Panc1 (cell line): ENCODE measurements at regions not wholly inside any gene's neighbourhood (a gene's known extent, or its start where the extent isn't known, plus 50 kb on each side); places are given as distances from the start of the nearest gene placed in this dataset.

ENCODE experiments used
- ATAC-seq: fragments of 200-7000 bp; cut with Tn5 transposase; 2 replicates; pipeline ENCODE4 v1.9.1; 2020; ENCODE audit warnings: mild to moderate bottlenecking, moderate library complexity
- BruUV-seq: library from RNA; stranded (reverse); fragments of 400-500 nt; replicated peaks from 2 replicates; lab custom pipeline; 2021; lab: Mats Ljungman, UMichigan
- CTCF ChIA-PET: fragments of 300-600 bp; sonication (Branson Sonifier 250); formaldehyde crosslinking; loops from one replicate; lab custom pipeline; 2022; ENCODE audit warnings: antibody characterized with exemption; lab: Charles Lee
- POLR2A ChIA-PET: fragments of 300-600 bp; sonication (Branson Sonifier 250); formaldehyde crosslinking; loops from one replicate; lab custom pipeline; 2022; ENCODE audit warnings: antibody characterized with exemption; lab: Charles Lee
- DNase-seq: peaks from one replicate; pipeline ENCODE4 v3.0.0-alpha.2; 2010; ENCODE audit warnings: low read depth, low spot score
- H3K27ac ChIP-seq: 2 replicates; pipeline ENCODE4 v1.5.1; 2011; ENCODE audit warnings: mild to moderate bottlenecking, low read length, inconsistent platforms
- H3K27me3 ChIP-seq: fragments of 200-500 bp; sonication (Bioruptor generic); 2 replicates; pipeline ENCODE4 v1.6.0; 2014; ENCODE audit warnings: low read length, inconsistent platforms; ENCODE audit not compliant: control insufficient read depth, insufficient read depth
- H3K36me3 ChIP-seq: fragments of 200-500 bp; sonication (Bioruptor generic); 2 replicates; pipeline ENCODE4 v1.5.1; 2014; ENCODE audit warnings: inconsistent platforms, mild to moderate bottlenecking, low read length, moderate library complexity; ENCODE audit not compliant: control insufficient read depth, insufficient read depth
- H3K4me1 ChIP-seq: 2 replicates; pipeline ENCODE4 v1.5.1; 2011; ENCODE audit warnings: inconsistent platforms, mild to moderate bottlenecking, low read length, moderate library complexity; ENCODE audit not compliant: control insufficient read depth, insufficient read depth
- H3K4me3 ChIP-seq, 2 experiments: 2 replicates each; pipeline ENCODE4 v1.5.1; 2011 to 2012; ENCODE audit warnings: low read depth in 2 of 2, low read length in 2 of 2, mild to moderate bottlenecking in 2 of 2, inconsistent platforms in 1 of 2, moderate library complexity in 1 of 2
- H3K9me3 ChIP-seq: fragments of 200-500 bp; sonication (Bioruptor generic); 2 replicates; pipeline ENCODE4 v1.5.1; 2014; ENCODE audit warnings: low read depth, mild to moderate bottlenecking, inconsistent platforms, low read length, moderate library complexity; ENCODE audit not compliant: control insufficient read depth, insufficient read depth
- POLR2AphosphoS5 ChIP-seq: IDR thresholded peaks from 2 replicates; pipeline ENCODE4 v1.6.1; 2012; ENCODE audit warnings: mild to moderate bottlenecking, low read depth, low read length, moderate library complexity
- SIN3A ChIP-seq: IDR thresholded peaks from 2 replicates; pipeline ENCODE4 v1.6.1; 2012; ENCODE audit warnings: low read depth, mild to moderate bottlenecking, low read length, moderate library complexity, borderline replicate concordance; ENCODE audit not compliant: insufficient read depth
- TCF7L2 ChIP-seq: IDR thresholded peaks from 2 replicates; pipeline ENCODE4 v1.6.1; 2011; ENCODE audit warnings: mild to moderate bottlenecking, low read depth, low read length, inconsistent platforms
- in situ Hi-C: cut with HindIII; loops from 2 replicates; pipeline ENCODE4 v1.10.0; 2016; ENCODE audit warnings: low sequenced_read_pairs, low pct_unique_long_range_greater_than_20kb
- intact Hi-C: fragments of 100-400 bp; cut with micrococcal nuclease; formaldehyde crosslinking; loops from one replicate; pipeline ENCODE4 v1.10.0; 2022; ENCODE audit not compliant: unreplicated experiment
- TF ChIP-seq, protein P1 (sequence below), 2 experiments: IDR thresholded peaks; 2 replicates each; pipeline ENCODE4 v1.6.1; 2011 to 2012; ENCODE audit warnings: low read depth in 2 of 2, control low read depth in 1 of 2, low read length in 1 of 2, mild to moderate bottlenecking in 1 of 2, moderate library complexity in 1 of 2; ENCODE audit not compliant: insufficient read depth in 1 of 2
- TF ChIP-seq, protein P2 (sequence below): fragments of 450-650 bp; IDR thresholded peaks from 2 replicates; pipeline ENCODE4 v1.5.1; 2017; ENCODE audit warnings: mild to moderate bottlenecking

GRCh38 chrX:27039332-27039731 lies 423.8 kb downstream of the PPP4R3C start:
- POLR2A ChIA-PET, result no interaction called here

GRCh38 chrX:27008486-27008885 lies 454.7 kb downstream of the PPP4R3C start:
- in situ Hi-C loops, result no loop called here
- Histone ChIP-seq H3K27me3 (no peaks in the 10 kb centered on the region), H3K4me1 (no peaks in the 10 kb centered on the region), H3K4me3 (no peak overlapping the region), H3K9me3 (no peaks in the 10 kb centered on the region), H3K36me3 (no peaks in the 10 kb centered on the region), H3K27ac (no peak overlapping the region)
- ChIA-PET CTCF (no interaction called here), POLR2A (no interaction called here)
- DNase-seq (no peak), ATAC-seq (no peak)
- intact Hi-C loops, result no loop called here
- no TSS peak for BruUV-seq
- TF ChIP-seq, protein P1, sequence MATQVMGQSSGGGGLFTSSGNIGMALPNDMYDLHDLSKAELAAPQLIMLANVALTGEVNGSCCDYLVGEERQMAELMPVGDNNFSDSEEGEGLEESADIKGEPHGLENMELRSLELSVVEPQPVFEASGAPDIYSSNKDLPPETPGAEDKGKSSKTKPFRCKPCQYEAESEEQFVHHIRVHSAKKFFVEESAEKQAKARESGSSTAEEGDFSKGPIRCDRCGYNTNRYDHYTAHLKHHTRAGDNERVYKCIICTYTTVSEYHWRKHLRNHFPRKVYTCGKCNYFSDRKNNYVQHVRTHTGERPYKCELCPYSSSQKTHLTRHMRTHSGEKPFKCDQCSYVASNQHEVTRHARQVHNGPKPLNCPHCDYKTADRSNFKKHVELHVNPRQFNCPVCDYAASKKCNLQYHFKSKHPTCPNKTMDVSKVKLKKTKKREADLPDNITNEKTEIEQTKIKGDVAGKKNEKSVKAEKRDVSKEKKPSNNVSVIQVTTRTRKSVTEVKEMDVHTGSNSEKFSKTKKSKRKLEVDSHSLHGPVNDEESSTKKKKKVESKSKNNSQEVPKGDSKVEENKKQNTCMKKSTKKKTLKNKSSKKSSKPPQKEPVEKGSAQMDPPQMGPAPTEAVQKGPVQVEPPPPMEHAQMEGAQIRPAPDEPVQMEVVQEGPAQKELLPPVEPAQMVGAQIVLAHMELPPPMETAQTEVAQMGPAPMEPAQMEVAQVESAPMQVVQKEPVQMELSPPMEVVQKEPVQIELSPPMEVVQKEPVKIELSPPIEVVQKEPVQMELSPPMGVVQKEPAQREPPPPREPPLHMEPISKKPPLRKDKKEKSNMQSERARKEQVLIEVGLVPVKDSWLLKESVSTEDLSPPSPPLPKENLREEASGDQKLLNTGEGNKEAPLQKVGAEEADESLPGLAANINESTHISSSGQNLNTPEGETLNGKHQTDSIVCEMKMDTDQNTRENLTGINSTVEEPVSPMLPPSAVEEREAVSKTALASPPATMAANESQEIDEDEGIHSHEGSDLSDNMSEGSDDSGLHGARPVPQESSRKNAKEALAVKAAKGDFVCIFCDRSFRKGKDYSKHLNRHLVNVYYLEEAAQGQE (IDR thresholded peaks at IDR 0.05; ENCODE audit: insufficient read depth in 1 of 2, low read depth in 2 of 2, low read length in 1 of 2), result no peak
- TF ChIP-seq, protein P2, sequence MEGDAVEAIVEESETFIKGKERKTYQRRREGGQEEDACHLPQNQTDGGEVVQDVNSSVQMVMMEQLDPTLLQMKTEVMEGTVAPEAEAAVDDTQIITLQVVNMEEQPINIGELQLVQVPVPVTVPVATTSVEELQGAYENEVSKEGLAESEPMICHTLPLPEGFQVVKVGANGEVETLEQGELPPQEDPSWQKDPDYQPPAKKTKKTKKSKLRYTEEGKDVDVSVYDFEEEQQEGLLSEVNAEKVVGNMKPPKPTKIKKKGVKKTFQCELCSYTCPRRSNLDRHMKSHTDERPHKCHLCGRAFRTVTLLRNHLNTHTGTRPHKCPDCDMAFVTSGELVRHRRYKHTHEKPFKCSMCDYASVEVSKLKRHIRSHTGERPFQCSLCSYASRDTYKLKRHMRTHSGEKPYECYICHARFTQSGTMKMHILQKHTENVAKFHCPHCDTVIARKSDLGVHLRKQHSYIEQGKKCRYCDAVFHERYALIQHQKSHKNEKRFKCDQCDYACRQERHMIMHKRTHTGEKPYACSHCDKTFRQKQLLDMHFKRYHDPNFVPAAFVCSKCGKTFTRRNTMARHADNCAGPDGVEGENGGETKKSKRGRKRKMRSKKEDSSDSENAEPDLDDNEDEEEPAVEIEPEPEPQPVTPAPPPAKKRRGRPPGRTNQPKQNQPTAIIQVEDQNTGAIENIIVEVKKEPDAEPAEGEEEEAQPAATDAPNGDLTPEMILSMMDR, result no peak
- TF ChIP-seq POLR2AphosphoS5 (no peak), SIN3A (no peak), TCF7L2 (no peak)

More at GRCh38 chrX:27039332-27039731, 423.8 kb downstream of the PPP4R3C start:
- ATAC-seq (no peak), DNase-seq (no peak)
- CTCF ChIA-PET, result no interaction called here
- H3K9me3 ChIP-seq, result no peaks in the 10 kb centered on the region
- no peak for TF ChIP-seq TCF7L2
- TF ChIP-seq, protein P1 (IDR thresholded peaks at IDR 0.05; ENCODE audit: insufficient read depth in 1 of 2, low read depth in 2 of 2, low read length in 1 of 2), result no peak
- no peak for TF ChIP-seq POLR2AphosphoS5
- TF ChIP-seq, protein P2, result no peak
- TF ChIP-seq SIN3A, result no peak
- H3K4me1 ChIP-seq, result no peaks in the 10 kb centered on the region
- intact Hi-C loops (no loop called here), in situ Hi-C loops (no loop called here)
- no peaks in the 10 kb centered on the region for H3K36me3 ChIP-seq
- H3K27me3 ChIP-seq, result no peaks in the 10 kb centered on the region
- no peak overlapping the region for H3K4me3 ChIP-seq
- no peak overlapping the region for H3K27ac ChIP-seq
- BruUV-seq, result no TSS peak
